GM12865 (cell line): ENCODE measurements at regions not wholly inside any gene's neighbourhood (a gene's known extent, or its start where the extent isn't known, plus 50 kb on each side); places are given as distances from the start of the nearest gene placed in this dataset.

Experiments
- DNase-seq: peaks from one replicate; pipeline ENCODE4 v3.0.0; 2010; ENCODE audit warnings: low read depth
- H3K4me3 ChIP-seq: 2 replicates; pipeline ENCODE4 v1.5.1; 2011; ENCODE audit warnings: mild to moderate bottlenecking, low read depth, low read length, control low read depth
- CTCF ChIP-seq: IDR thresholded peaks from 2 replicates; pipeline ENCODE4 v1.5.1; 2011; ENCODE audit warnings: low read length, control low read depth, low read depth, inconsistent platforms; ENCODE audit not compliant: insufficient read depth; ENCODE audit errors: missing control alignments

DNA sequence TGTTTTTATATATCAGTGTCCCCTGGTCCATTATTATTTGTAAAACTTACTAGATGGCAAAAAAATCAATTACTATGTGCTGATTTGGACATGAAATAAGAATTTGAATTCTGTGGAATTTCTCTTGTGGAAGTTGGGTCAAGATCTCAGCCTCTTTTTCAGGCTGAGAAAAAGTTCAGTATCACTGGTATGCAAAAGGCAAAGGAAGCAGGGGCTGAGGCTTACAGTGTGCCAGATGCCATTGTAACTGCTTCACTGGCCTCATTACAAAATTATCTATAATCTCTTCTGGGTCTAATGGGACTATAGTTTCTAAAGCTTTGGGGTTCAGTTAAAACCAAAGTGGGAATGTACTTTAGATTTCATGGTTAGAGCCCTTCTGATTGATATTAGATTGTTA, 125.9 kb upstream of the SLC7A14 start:
- no peak for DNase-seq
- no peak for TF ChIP-seq CTCF
- no peak overlapping the region for H3K4me3 ChIP-seq

GRCh38 chr3:170709046-170709445, 123.2 kb upstream of the SLC7A14 start:
- DNase-seq = no peak
- TF ChIP-seq CTCF = no peak
- no peak overlapping the region for H3K4me3 ChIP-seq

DNA sequence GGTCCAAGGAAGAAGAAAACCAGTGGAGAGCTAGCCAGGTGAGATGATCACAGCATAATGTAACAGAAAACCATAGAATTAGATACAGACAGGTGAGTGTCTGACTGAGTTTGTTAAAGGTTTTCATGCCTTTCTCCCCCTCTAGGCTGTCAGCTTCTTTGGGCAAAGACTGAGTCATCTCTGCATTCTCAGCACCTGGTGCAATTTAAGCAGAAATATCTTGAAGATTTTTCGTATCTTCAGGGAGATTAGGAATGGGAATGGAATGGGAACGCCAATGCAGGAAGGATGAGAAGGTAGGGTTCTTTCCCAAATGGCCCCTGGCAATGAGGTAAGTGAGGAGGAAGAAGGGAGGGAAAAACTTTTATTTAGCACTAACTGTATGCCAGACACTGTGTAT, 122.0 kb upstream of the SLC7A14 start:
- DNase-seq = no peak
- no peak for TF ChIP-seq CTCF
- H3K4me3 ChIP-seq = no peak overlapping the region

DNA sequence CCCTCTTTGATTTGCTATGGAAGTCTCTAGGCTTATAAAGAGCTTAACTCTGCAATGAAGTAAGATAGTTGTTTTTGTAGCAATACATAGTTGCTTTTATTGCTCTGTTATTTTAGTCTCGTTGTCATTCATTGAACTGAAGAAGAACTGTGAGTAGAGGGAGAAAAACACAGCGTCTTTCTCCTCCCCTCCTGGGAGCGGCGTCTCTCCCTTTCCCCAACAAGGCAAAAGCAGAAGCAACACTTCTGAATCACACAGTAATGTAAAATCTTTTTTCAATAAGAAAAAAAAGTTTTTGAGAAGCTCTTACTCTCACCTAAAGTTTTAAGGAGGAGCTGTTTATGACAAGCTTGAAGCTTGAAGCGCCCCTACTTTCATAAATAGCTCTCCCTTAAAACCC, 119.3 kb upstream of the SLC7A14 start:
- TF ChIP-seq CTCF = no peak
- DNase-seq = no peak
- no peak overlapping the region for H3K4me3 ChIP-seq

- DNase-seq = no peak
- H3K4me3 ChIP-seq = no peak overlapping the region
- TF ChIP-seq CTCF = no peak
These were observed 117.3 kb upstream of the SLC7A14 start for GRCh38 chr3:170703121-170703588.

GRCh38 chr3:170701696-170702678, 116.1 kb upstream of the SLC7A14 start:
- no peak overlapping the region for H3K4me3 ChIP-seq
- no peak for TF ChIP-seq CTCF
- no peak for DNase-seq
